ENCODE measurements at regions not wholly inside any gene's neighbourhood (a gene's known extent, or its start where the extent isn't known, plus 50 kb on each side); places are given as distances from the start of the nearest gene placed in this dataset.

DNA sequence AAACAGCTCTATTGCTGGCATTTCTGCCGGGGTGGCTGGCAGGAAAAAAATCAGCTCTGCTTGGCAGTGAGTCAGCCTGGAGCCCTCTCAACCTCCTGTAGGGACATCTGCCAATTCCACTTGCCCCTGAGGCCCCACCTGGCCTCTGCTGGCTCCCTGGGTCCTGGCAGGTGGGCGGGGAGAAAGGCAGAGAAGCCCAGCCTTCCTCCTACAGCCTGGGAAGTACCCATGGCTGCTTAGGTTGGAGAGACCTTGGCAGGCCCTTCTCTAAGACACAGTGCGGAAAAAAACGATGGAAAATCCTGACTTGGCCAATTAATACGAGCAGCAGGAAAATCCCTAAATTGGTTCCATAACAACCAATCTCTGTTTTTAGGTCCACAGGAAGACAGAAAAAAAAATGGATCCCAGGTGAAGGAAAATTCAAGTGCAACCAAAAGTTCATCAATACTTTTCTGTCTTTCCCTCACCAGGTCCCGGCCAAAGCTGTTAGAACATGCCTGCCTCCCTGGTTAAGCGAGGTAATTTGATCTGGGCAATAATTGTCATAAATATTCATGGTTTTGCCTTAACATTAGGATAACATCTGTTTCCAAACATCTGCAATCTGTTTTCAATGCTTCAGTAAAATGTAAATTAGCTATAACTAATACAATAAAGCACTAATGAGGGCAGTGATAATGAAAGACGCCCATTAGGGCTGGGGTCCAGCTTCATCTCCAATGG lies 245.9 kb downstream of the TFCP2L1 start:
- peaks cover 8% of the 10 kb centered on the region for H3K4me1 ChIP-seq (ENCODE audit: control insufficient read depth, insufficient read depth, low read depth, low read length)
- H2BK120ac ChIP-seq (ENCODE audit: low read depth, low read length) = no peak overlapping the region
- WGBS = 88% methylated on average over 6 of the region's 8 CpGs
- H3K9ac ChIP-seq (ENCODE audit: low read length) = no peak overlapping the region
- no peak overlapping the region for H3K27ac ChIP-seq (ENCODE audit: low read length, poor library complexity, severe bottlenecking)
- no peaks in the 10 kb centered on the region for H3K79me1 ChIP-seq (replicated peaks; ENCODE audit: low read length, poor library complexity, severe bottlenecking)
- H3K4ac ChIP-seq (ENCODE audit: low read depth in 1 of 2, low read length in 2 of 2) = no peak overlapping the region
- peaks cover 5% of the 10 kb centered on the region for H3K9me3 ChIP-seq (ENCODE audit: control insufficient read depth, low read length)
- no peaks in the 10 kb centered on the region for H3K36me3 ChIP-seq (ENCODE audit: control insufficient read depth in 1 of 2, insufficient read depth in 2 of 2, low read depth in 1 of 2, low read length in 2 of 2)
- H3K14ac ChIP-seq (ENCODE audit: low read length in 2 of 2) = no peak overlapping the region
- no peak overlapping the region for H3K4me2 ChIP-seq (ENCODE audit: low read length, poor library complexity, severe bottlenecking)
- no peak overlapping the region for H2AFZ ChIP-seq (ENCODE audit: low read depth, low read length)
- H2BK15ac ChIP-seq (ENCODE audit: low read depth, poor library complexity, severe bottlenecking) = no peak overlapping the region
- H2AK5ac ChIP-seq (ENCODE audit: low read length, severe bottlenecking) = no peak overlapping the region
- no peak for DNase-seq
- no peak overlapping the region for H4K91ac ChIP-seq (ENCODE audit: low read length)
- H3K18ac ChIP-seq (ENCODE audit: low read depth in 1 of 2, low read length in 2 of 2) = no peak overlapping the region
- no peak overlapping the region for H3K4me3 ChIP-seq (ENCODE audit: insufficient read depth in 1 of 2, low read depth in 1 of 2, low read length in 2 of 2)
- no peak overlapping the region for H2BK12ac ChIP-seq (ENCODE audit: low read length in 2 of 2)
- no peak overlapping the region for H3K23ac ChIP-seq (ENCODE audit: low read length in 2 of 2)
- H3K27me3 ChIP-seq (ENCODE audit: control insufficient read depth in 1 of 2, insufficient read depth in 1 of 2, low read length in 2 of 2) = peaks cover 55 to 76% of the 10 kb centered on the region in 2 experiments
- no peak overlapping the region for H2BK5ac ChIP-seq (ENCODE audit: low read depth, low read length, poor library complexity, severe bottlenecking)
- H4K8ac ChIP-seq (ENCODE audit: low read length) = no peak overlapping the region

DNA sequence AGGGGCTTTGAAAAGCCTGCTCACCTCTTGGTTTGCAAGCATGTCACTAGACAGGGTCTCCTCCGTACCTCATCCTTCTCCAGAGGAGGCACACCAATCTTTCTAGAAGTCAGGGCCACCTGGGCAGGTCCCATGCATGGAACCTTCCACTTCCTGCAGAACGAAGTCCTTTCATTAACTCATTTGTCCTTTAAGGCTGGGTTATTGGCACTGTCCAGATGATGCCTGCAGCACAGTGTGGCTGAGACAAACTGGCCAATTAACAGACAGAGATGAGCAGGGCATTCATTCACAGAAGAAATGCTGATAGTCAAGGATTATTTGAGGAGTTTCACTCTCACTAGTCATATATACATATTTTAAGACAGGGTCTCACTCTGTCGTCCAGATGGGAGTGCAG lies 245.3 kb downstream of the TFCP2L1 start:
- 93% methylated on average over 3 of the region's 3 CpGs for WGBS

DNA sequence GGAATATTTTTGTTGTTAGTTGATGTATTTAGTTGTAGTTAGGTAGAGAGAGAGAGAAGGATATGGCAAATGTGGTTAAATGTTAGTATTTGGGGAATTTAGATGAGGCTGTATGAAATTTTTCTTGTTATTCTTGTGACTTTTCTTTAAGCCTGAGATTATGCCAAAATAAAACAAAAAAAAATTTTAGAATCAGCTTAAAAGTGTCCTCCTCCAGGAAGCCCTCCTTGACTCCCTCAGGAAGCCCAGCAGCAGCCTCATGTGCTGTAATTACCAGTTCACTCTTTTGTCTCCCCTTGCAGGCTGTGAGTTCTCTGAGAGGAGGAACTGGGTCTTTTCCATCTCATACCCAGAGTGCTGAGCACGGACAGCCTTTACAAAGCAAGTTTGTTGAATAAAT lies 243.5 kb downstream of the TFCP2L1 start:
- DNase-seq = no peak
- Histone ChIP-seq H3K27me3 (ENCODE audit: control insufficient read depth in 1 of 2, insufficient read depth in 1 of 2, low read length in 2 of 2) (peaks cover 59 to 75% of the 10 kb centered on the region in 2 experiments), H3K18ac (ENCODE audit: low read depth in 1 of 2, low read length in 2 of 2) (no peak overlapping the region), H2BK12ac (ENCODE audit: low read length in 2 of 2) (no peak overlapping the region), H2BK15ac (ENCODE audit: low read depth, poor library complexity, severe bottlenecking) (no peak overlapping the region), H2BK5ac (ENCODE audit: low read depth, low read length, poor library complexity, severe bottlenecking) (no peak overlapping the region), H3K4ac (ENCODE audit: low read depth in 1 of 2, low read length in 2 of 2) (no peak overlapping the region), H2AK5ac (ENCODE audit: low read length, severe bottlenecking) (no peak overlapping the region), H2BK120ac (ENCODE audit: low read depth, low read length) (no peak overlapping the region), H3K27ac (ENCODE audit: low read length, poor library complexity, severe bottlenecking) (no peak overlapping the region), H4K91ac (ENCODE audit: low read length) (no peak overlapping the region), H3K14ac (ENCODE audit: low read length in 2 of 2) (no peak overlapping the region), H4K8ac (ENCODE audit: low read length) (no peak overlapping the region), H3K23ac (ENCODE audit: low read length in 2 of 2) (no peak overlapping the region), H3K4me3 (ENCODE audit: insufficient read depth in 1 of 2, low read depth in 1 of 2, low read length in 2 of 2) (no peak overlapping the region), H3K4me1 (ENCODE audit: control insufficient read depth, insufficient read depth, low read depth, low read length) (peaks cover 7% of the 10 kb centered on the region), H3K79me1 (replicated peaks; ENCODE audit: low read length, poor library complexity, severe bottlenecking) (no peaks in the 10 kb centered on the region), H3K9me3 (ENCODE audit: control insufficient read depth, low read length) (peaks cover 5% of the 10 kb centered on the region), H3K36me3 (ENCODE audit: control insufficient read depth in 1 of 2, insufficient read depth in 2 of 2, low read depth in 1 of 2, low read length in 2 of 2) (no peaks in the 10 kb centered on the region), H3K4me2 (ENCODE audit: low read length, poor library complexity, severe bottlenecking) (no peak overlapping the region), H3K9ac (ENCODE audit: low read length) (no peak overlapping the region), H2AFZ (ENCODE audit: low read depth, low read length) (no peak overlapping the region)
- WGBS = 76% methylated on average over 1 of the region's 1 CpG

More for the DNA sequence above, 245.3 kb downstream of the TFCP2L1 start:
- H3K27ac ChIP-seq (ENCODE audit: low read length, poor library complexity, severe bottlenecking) = no peak overlapping the region
- no peak overlapping the region for H4K8ac ChIP-seq (ENCODE audit: low read length)
- H2BK5ac ChIP-seq (ENCODE audit: low read depth, low read length, poor library complexity, severe bottlenecking) = no peak overlapping the region
- H2BK120ac ChIP-seq (ENCODE audit: low read depth, low read length) = no peak overlapping the region
- no peak overlapping the region for H3K4me3 ChIP-seq (ENCODE audit: insufficient read depth in 1 of 2, low read depth in 1 of 2, low read length in 2 of 2)
- peaks cover 55 to 76% of the 10 kb centered on the region in 2 experiments for H3K27me3 ChIP-seq (ENCODE audit: control insufficient read depth in 1 of 2, insufficient read depth in 1 of 2, low read length in 2 of 2)
- H2AFZ ChIP-seq (ENCODE audit: low read depth, low read length) = no peak overlapping the region
- no peak overlapping the region for H2AK5ac ChIP-seq (ENCODE audit: low read length, severe bottlenecking)
- no peak overlapping the region for H3K4ac ChIP-seq (ENCODE audit: low read depth in 1 of 2, low read length in 2 of 2)
- H3K23ac ChIP-seq (ENCODE audit: low read length in 2 of 2) = no peak overlapping the region
- DNase-seq = no peak
- H2BK15ac ChIP-seq (ENCODE audit: low read depth, poor library complexity, severe bottlenecking) = no peak overlapping the region
- H3K36me3 ChIP-seq (ENCODE audit: control insufficient read depth in 1 of 2, insufficient read depth in 2 of 2, low read depth in 1 of 2, low read length in 2 of 2) = no peaks in the 10 kb centered on the region
- peaks cover 8% of the 10 kb centered on the region for H3K4me1 ChIP-seq (ENCODE audit: control insufficient read depth, insufficient read depth, low read depth, low read length)
- H3K9me3 ChIP-seq (ENCODE audit: control insufficient read depth, low read length) = peaks cover 5% of the 10 kb centered on the region
- H3K14ac ChIP-seq (ENCODE audit: low read length in 2 of 2) = no peak overlapping the region
- H3K9ac ChIP-seq (ENCODE audit: low read length) = no peak overlapping the region
- H3K18ac ChIP-seq (ENCODE audit: low read depth in 1 of 2, low read length in 2 of 2) = no peak overlapping the region
- no peak overlapping the region for H3K4me2 ChIP-seq (ENCODE audit: low read length, poor library complexity, severe bottlenecking)
- no peaks in the 10 kb centered on the region for H3K79me1 ChIP-seq (replicated peaks; ENCODE audit: low read length, poor library complexity, severe bottlenecking)
- H4K91ac ChIP-seq (ENCODE audit: low read length) = no peak overlapping the region
- no peak overlapping the region for H2BK12ac ChIP-seq (ENCODE audit: low read length in 2 of 2)

DNA sequence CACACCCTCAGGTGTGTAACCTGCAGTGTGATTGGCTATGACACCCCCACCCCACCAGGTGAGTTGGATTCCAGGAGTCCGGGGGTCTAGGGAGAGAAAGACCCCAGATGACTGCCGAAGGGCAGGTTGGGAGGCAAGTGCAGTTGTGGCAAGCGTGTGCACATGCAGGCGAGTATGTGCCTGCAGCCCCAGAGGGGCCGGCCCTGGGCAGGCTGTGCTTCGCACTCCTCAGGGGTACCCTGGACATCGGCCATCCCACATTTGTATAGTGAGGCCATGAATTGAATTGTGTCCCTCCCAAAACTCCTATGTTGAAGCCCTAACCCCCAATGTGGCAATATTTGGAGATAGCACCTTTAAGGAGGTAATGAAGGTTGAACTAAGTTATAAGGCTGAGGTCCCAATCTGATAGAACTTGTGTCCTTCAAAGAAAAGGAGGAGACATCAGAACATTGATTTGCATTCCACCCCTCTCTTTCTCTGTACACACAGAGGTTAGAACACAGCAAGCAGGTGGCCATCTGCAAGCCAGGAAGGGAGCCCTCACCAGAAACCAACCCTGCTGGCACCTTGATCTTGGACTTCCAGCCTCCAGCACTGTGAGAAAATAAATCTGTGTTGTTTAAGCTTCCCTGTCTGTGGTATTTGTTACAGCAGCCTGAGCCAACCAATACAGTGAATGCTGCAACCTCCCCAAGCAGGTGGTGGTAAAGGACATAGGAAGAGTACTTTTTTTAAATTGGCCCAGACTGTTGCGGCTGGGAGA lies 241.8 kb downstream of the TFCP2L1 start:
- Histone ChIP-seq H3K18ac (ENCODE audit: low read depth in 1 of 2, low read length in 2 of 2) (no peak overlapping the region), H2BK5ac (ENCODE audit: low read depth, low read length, poor library complexity, severe bottlenecking) (no peak overlapping the region), H3K4me1 (ENCODE audit: control insufficient read depth, insufficient read depth, low read depth, low read length) (peaks cover 7% of the 10 kb centered on the region), H4K8ac (ENCODE audit: low read length) (no peak overlapping the region), H3K79me1 (replicated peaks; ENCODE audit: low read length, poor library complexity, severe bottlenecking) (no peaks in the 10 kb centered on the region), H3K4ac (ENCODE audit: low read depth in 1 of 2, low read length in 2 of 2) (no peak overlapping the region), H3K9ac (ENCODE audit: low read length) (no peak overlapping the region), H3K23ac (ENCODE audit: low read length in 2 of 2) (peak overlapping the region in 1 of 2 experiments; percentile 28), H3K9me3 (ENCODE audit: control insufficient read depth, low read length) (peaks cover 5% of the 10 kb centered on the region), H3K4me3 (ENCODE audit: insufficient read depth in 1 of 2, low read depth in 1 of 2, low read length in 2 of 2) (peak overlapping the region in 1 of 2 experiments; percentile 17), H2BK120ac (ENCODE audit: low read depth, low read length) (no peak overlapping the region), H3K27ac (ENCODE audit: low read length, poor library complexity, severe bottlenecking) (no peak overlapping the region), H2AK5ac (ENCODE audit: low read length, severe bottlenecking) (no peak overlapping the region), H2BK15ac (ENCODE audit: low read depth, poor library complexity, severe bottlenecking) (no peak overlapping the region), H3K14ac (ENCODE audit: low read length in 2 of 2) (no peak overlapping the region), H3K36me3 (ENCODE audit: control insufficient read depth in 1 of 2, insufficient read depth in 2 of 2, low read depth in 1 of 2, low read length in 2 of 2) (no peaks in the 10 kb centered on the region), H3K4me2 (ENCODE audit: low read length, poor library complexity, severe bottlenecking) (no peak overlapping the region), H2AFZ (ENCODE audit: low read depth, low read length) (no peak overlapping the region), H3K27me3 (ENCODE audit: control insufficient read depth in 1 of 2, insufficient read depth in 1 of 2, low read length in 2 of 2) (peaks cover 48 to 63% of the 10 kb centered on the region in 2 experiments), H4K91ac (ENCODE audit: low read length) (no peak overlapping the region), H2BK12ac (ENCODE audit: low read length in 2 of 2) (no peak overlapping the region)
- 84% methylated on average over 6 of the region's 8 CpGs for WGBS
- DNase-seq = no peak

All from mesenchymal stem cell (in vitro differentiated cells and primary cell).